Pancreas (tissue), 10 donors: ENCODE measurements at regions not wholly inside any gene's neighbourhood (a gene's known extent, or its start where the extent isn't known, plus 50 kb on each side); places are given as distances from the start of the nearest gene placed in this dataset.

Experiments used
- ATAC-seq, 4 donors: fragments of 200-7000 bp; cut with Tn5 transposase; one replicate each; pipeline versions ENCODE4 v1.8.0 to v1.9.1; 2020; ENCODE audit warnings: mild to moderate bottlenecking in 4 of 4, moderate library complexity in 4 of 4
- DNase-seq, 6 donors: peaks; one replicate each; pipeline ENCODE4 v3.0.0-alpha.2; 2020
- FAIRE-seq: peaks from 2 replicates; lab custom pipeline; 2012; peaks lifted over from hg19 to GRCh38; lab: Jason Lieb, UNC
- H3K27ac ChIP-seq, 4 donors: fragments of 200-600 bp; sonication (generic); 1 replicate in 3 of 4; 2 replicates in 1 of 4; pipeline versions ENCODE4 v1.5.0 to v1.8.0; 2020
- H3K27me3 ChIP-seq, 4 donors: fragments of 200-600 bp; one replicate each; pipeline ENCODE4 v1.8.0; 2021
- H3K36me3 ChIP-seq, 3 donors: fragments of 200-600 bp; sonication (generic) in 1 of 3; one replicate each; pipeline versions ENCODE4 v1.5.0 to v1.8.0; 2020 to 2021
- H3K4me1 ChIP-seq, 3 donors: fragments of 200-600 bp; one replicate each; pipeline ENCODE4 v1.8.0; 2021
- H3K4me3 ChIP-seq, 4 donors: fragments of 200-600 bp; sonication (generic) in 2 of 4; one replicate each; pipeline versions ENCODE4 v1.5.0 to v1.8.0; 2020 to 2021
- H3K9me3 ChIP-seq, 4 donors: fragments of 200-600 bp; one replicate each; pipeline ENCODE4 v1.8.0; 2021
- WGBS, 2 donors: extraction: QIAGEN DNeasy Blood & Tissue Kit; methylation state at CpG; one replicate each; pipeline ENCODE4 v1.1.7; 2013; 5-methylcytosine and 5-hydroxymethylcytosine counted together
- intact Hi-C, 3 donors: fragments of 100-400 bp; cut with DNase I; formaldehyde crosslinking; loops; one replicate each; pipeline versions ENCODE4 v1.11.1 to v1.14.2; 2022
- TF ChIP-seq, protein P1 (sequence below), 4 donors: fragments of 200-600 bp; sonication (generic) in 3 of 4; IDR thresholded peaks; one replicate each; pipeline versions ENCODE4 v1.5.0 to v1.8.0; 2021; ENCODE audit warnings: antibody characterized with exemption in 4 of 4
- donor health status: healthy with polysubstance abuse.
- donor health status: DM: no; HTN: no; CAD: no; lungs with moderate emphysema.
- donor health status: DM: no; HTN: no; CAD: no.
- donor health status: control.
- donor health status: control.
- donor health status: Bipolar disorder and iron deficiency.
- donor health status: DM: yes; HTN: yes; CAD: no.
- donor health status: DM: no; HTN: no; CAD: no.
- donor health status: DM: no; HTN: no; CAD: no.
- donor health status: DM: yes; HTN: yes; CAD: no.

DNA sequence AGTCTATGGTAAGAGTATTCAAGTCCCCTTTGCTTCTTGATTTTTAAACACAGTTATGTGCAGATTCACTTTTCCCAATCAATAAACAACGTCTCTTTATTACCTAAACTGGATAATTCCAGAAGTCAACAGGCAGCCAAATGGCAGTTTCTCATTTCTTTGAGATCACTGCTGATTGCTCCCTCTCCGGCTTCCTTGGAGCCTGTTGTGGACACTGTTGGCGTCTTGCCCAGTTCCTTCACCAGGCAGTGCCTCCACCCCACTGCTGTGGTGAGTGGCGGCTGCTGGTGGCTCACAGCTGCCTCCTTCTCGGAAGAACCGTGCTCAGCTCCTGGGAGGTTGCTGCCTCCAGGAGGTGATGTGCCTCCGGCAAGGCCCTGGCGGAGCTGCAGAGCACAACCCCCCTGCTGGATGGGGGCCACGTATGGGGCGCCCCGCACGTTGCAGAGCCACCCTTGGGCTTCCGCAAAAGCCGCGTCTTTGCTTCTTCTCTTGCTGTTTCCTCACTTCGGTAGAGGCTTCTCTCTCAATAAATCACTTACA lies 105.1 kb upstream of the CNKSR3 start:
- 13 to 17% methylated on average over 16 of the region's 16 CpGs for WGBS, 2 donors
- H3K36me3 ChIP-seq: no peaks in the 10 kb centered on the region
- peak; percentile 89 to 96 (median 92) for DNase-seq
- H3K4me3 ChIP-seq: peak overlapping the region in 2 of 4 donors; percentile 21 to 25
- no peaks in the 10 kb centered on the region for H3K9me3 ChIP-seq
- peaks cover 6 to 31% (median 13%) of the 10 kb centered on the region in 3 donors for H3K4me1 ChIP-seq
- FAIRE-seq: no peak
- ATAC-seq: peak; percentile 82 to 95 (median 88)
- H3K27me3 ChIP-seq: no peaks in the 10 kb centered on the region
- TF ChIP-seq, protein P1, sequence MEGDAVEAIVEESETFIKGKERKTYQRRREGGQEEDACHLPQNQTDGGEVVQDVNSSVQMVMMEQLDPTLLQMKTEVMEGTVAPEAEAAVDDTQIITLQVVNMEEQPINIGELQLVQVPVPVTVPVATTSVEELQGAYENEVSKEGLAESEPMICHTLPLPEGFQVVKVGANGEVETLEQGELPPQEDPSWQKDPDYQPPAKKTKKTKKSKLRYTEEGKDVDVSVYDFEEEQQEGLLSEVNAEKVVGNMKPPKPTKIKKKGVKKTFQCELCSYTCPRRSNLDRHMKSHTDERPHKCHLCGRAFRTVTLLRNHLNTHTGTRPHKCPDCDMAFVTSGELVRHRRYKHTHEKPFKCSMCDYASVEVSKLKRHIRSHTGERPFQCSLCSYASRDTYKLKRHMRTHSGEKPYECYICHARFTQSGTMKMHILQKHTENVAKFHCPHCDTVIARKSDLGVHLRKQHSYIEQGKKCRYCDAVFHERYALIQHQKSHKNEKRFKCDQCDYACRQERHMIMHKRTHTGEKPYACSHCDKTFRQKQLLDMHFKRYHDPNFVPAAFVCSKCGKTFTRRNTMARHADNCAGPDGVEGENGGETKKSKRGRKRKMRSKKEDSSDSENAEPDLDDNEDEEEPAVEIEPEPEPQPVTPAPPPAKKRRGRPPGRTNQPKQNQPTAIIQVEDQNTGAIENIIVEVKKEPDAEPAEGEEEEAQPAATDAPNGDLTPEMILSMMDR (IDR thresholded peaks at IDR 0.05): peak in 1 of 4 donors; percentile 13
- intact Hi-C loops: loop anchor here in 1 of 3 donors (10.0 kb wide), 1 partner anchor 111 kb away; no protein-coding TSS in a partner anchor
- H3K27ac ChIP-seq: peak overlapping the region; percentile 52 to 76 (median 59)

DNA sequence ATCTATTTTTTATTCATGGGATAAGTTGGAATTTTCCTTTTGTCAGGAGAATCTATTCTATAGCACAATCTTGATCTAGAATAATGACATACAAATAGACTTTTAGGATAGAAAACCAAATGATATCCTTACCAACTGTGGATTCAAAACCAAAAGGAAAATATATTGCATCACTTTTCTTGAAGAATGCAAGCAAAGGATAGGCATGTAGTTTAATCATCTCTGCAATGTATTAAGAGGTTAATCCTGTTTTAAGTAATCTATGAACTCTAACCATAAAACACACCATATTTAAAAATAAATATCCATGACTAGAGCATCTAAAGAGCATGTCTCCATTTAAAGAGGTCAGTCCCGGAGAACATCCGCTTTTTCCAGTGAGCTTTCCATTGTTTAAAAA lies 106.7 kb upstream of the CNKSR3 start:
- Histone ChIP-seq H3K9me3 (no peaks in the 10 kb centered on the region), H3K27me3 (no peaks in the 10 kb centered on the region), H3K27ac (peak overlapping the region in 2 of 4 donors; percentile 64 to 71), H3K4me1 (peaks cover 6 to 44% (median 28%) of the 10 kb centered on the region in 3 donors), H3K36me3 (no peaks in the 10 kb centered on the region), H3K4me3 (no peak overlapping the region)
- intact Hi-C loops: loop anchor here in 1 of 3 donors (10.0 kb wide), 1 partner anchor 112 kb away; no protein-coding TSS in a partner anchor
- 84 to 88% methylated on average over 2 of the region's 2 CpGs for WGBS, 2 donors
- no peak for DNase-seq
- no peak for FAIRE-seq
- TF ChIP-seq, protein P1 (IDR thresholded peaks at IDR 0.05): no peak
- ATAC-seq: no peak

DNA sequence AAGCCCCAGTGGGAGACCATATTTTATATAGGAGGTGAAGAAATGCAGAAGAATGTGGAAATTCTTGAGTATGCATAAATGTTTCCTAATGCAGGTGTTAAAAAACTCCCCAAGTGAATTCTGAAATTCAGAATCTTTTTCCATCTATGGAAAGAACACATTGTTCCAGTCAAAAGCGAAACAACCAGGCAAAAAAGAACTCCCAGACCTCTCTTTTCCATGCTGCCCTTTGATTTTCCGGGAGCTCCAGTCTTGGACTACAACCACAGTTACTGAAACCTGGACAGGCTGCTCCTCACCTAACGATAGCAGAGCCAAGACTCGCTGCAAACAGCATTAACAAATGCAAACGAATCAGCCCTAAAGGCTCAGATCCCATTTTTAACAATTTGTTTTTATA lies 108.7 kb upstream of the CNKSR3 start:
- intact Hi-C loops: loop anchor here in 1 of 3 donors (10.0 kb wide), 1 partner anchor 114 kb away; no protein-coding TSS in a partner anchor
- DNase-seq (peak in 2 of 6 donors; percentile 28 to 49), ATAC-seq (peak; percentile 19 to 32 (median 24)), FAIRE-seq (no peak)
- TF ChIP-seq, protein P1 (IDR thresholded peaks at IDR 0.05): no peak
- Histone ChIP-seq H3K4me3 (peak overlapping the region in 1 of 4 donors; percentile 11), H3K27me3 (no peaks in the 10 kb centered on the region), H3K36me3 (no peaks in the 10 kb centered on the region), H3K27ac (peak overlapping the region; percentile 4 to 71 (median 62)), H3K4me1 (peaks cover 14 to 62% (median 42%) of the 10 kb centered on the region in 3 donors), H3K9me3 (no peaks in the 10 kb centered on the region)
- WGBS, 2 donors: 9 to 12% methylated on average over 5 of the region's 5 CpGs

DNA sequence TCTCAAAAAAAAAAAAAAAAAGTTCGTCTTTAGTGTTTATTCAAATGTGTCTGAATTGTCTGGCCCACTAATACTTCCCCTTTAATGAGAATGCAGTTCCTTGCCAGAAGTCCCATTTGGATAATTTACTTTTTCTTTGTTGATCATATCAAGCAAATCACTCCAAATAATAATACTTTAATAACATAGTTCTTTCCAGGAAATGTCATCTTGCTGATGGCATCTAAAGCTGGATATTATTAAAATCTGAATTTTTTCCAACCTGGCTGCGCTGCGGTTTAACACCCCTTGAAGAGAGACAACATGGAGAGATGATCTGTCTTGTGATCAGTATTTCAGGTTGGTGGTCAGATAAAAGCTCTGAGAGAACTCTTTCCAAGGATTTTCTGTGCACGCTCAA lies 111.2 kb upstream of the CNKSR3 start:
- ATAC-seq (no peak), FAIRE-seq (no peak), DNase-seq (no peak)
- no peaks in the 10 kb centered on the region for H3K9me3 ChIP-seq
- no peaks in the 10 kb centered on the region for H3K27me3 ChIP-seq
- H3K36me3 ChIP-seq: no peaks in the 10 kb centered on the region
- no peak overlapping the region for H3K4me3 ChIP-seq
- intact Hi-C loops: no loop called here
- H3K27ac ChIP-seq: no peak overlapping the region
- peaks cover 14 to 55% (median 39%) of the 10 kb centered on the region in 3 donors for H3K4me1 ChIP-seq
- WGBS, 2 donors: 79 to 83% methylated on average over 4 of the region's 4 CpGs
- TF ChIP-seq, protein P1 (IDR thresholded peaks at IDR 0.05): no peak
